OCI-LY3 (cell line): ENCODE measurements at regions not wholly inside any gene's neighbourhood (a gene's known extent, or its start where the extent isn't known, plus 50 kb on each side); places are given as distances from the start of the nearest gene placed in this dataset.

Experiments used
- H2AFZ ChIP-seq: fragments of 200-600, 300-600 bp; shearing (Covaris generic); 2 replicates; pipeline ENCODE4 v1.6.0; 2014; ENCODE audit warnings: antibody characterized with exemption, low read depth, low read length
- H3K27ac ChIP-seq: fragments of 200-600, 300-600 bp; sonication (generic); 2 replicates; pipeline ENCODE4 v1.5.1; 2014; ENCODE audit warnings: mild to moderate bottlenecking, low read length, moderate library complexity, mixed read lengths
- H3K27me3 ChIP-seq: fragments of 200-600, 300-600 bp; sonication (generic); 2 replicates; pipeline ENCODE4 v1.6.1; 2014; ENCODE audit warnings: low read depth, low read length, mixed read lengths
- H3K36me3 ChIP-seq: fragments of 200-600, 300-600 bp; sonication (generic); replicated peaks from 2 replicates; pipeline ENCODE3; 2014; ENCODE audit warnings: low read depth, low read length, mixed read lengths
- H3K4me1 ChIP-seq: fragments of 300-600, 200-600 bp; sonication (generic); 2 replicates; pipeline ENCODE4 v1.6.1; 2014; ENCODE audit warnings: low read length, mixed read lengths
- H3K4me2 ChIP-seq: fragments of 200-600, 300-600 bp; sonication (generic); 2 replicates; pipeline ENCODE4 v1.6.1; 2014; ENCODE audit warnings: low read length, mixed read lengths
- H3K4me3 ChIP-seq: fragments of 300-600, 200-600 bp; sonication (generic); 2 replicates; pipeline ENCODE4 v1.5.1; 2014; ENCODE audit warnings: antibody characterized with exemption, mild to moderate bottlenecking, low read length, moderate library complexity
- H3K79me2 ChIP-seq: fragments of 300-600, 200-600 bp; shearing (Covaris generic); 2 replicates; pipeline ENCODE4 v1.6.1; 2014; ENCODE audit warnings: mild to moderate bottlenecking, low read length, mixed read lengths
- H3K9ac ChIP-seq: fragments of 300-600, 200-600 bp; shearing (Covaris generic); 2 replicates; pipeline ENCODE4 v1.6.0; 2014; ENCODE audit warnings: mild to moderate bottlenecking, low read length, moderate library complexity
- H3K9me3 ChIP-seq: fragments of 200-600, 300-600 bp; shearing (Covaris generic); 2 replicates; pipeline ENCODE4 v1.6.1; 2014; ENCODE audit warnings: low read length, mixed read lengths; ENCODE audit not compliant: insufficient read depth
- H4K20me1 ChIP-seq: fragments of 200-600, 300-600 bp; sonication (generic); 2 replicates; pipeline ENCODE4 v1.6.1; 2016; ENCODE audit warnings: low read length, mixed read lengths; ENCODE audit not compliant: insufficient read depth
- CTCF ChIP-seq: fragments of 200-600, 300-600 bp; sonication (generic); IDR thresholded peaks from 2 replicates; pipeline ENCODE4 v1.5.1; 2014; ENCODE audit warnings: antibody characterized with exemption, low read length, low read depth
- EZH2phosphoT487 ChIP-seq: fragments of 200-600 bp; shearing (Covaris generic); IDR thresholded peaks from 2 replicates; pipeline ENCODE4 v1.6.1; 2018; ENCODE audit warnings: antibody characterized with exemption, mixed run types, low read depth

- H2AFZ ChIP-seq: no peak overlapping the region
Observed at GRCh38 chr2:145861940-145862339, 1342.0 kb upstream of the ZEB2 start.

GRCh38 chr2:145860083-145860482 lies 1340.2 kb upstream of the ZEB2 start:
- no peak overlapping the region for H3K27ac ChIP-seq
- no peaks in the 10 kb centered on the region for H3K27me3 ChIP-seq
- H3K79me2 ChIP-seq: no peaks in the 10 kb centered on the region
- no peak overlapping the region for H3K9ac ChIP-seq
- H3K4me2 ChIP-seq: no peak overlapping the region
- H3K36me3 ChIP-seq: no peaks in the 10 kb centered on the region
- TF ChIP-seq CTCF (no peak), EZH2phosphoT487 (no peak)
- no peak overlapping the region for H3K4me3 ChIP-seq
- H2AFZ ChIP-seq: no peak overlapping the region
- no peaks in the 10 kb centered on the region for H4K20me1 ChIP-seq
- H3K9me3 ChIP-seq: no peaks in the 10 kb centered on the region
- H3K4me1 ChIP-seq: no peaks in the 10 kb centered on the region

More at GRCh38 chr2:145861940-145862339, 1342.0 kb upstream of the ZEB2 start:
- H3K27me3 ChIP-seq: no peaks in the 10 kb centered on the region
- H3K4me1 ChIP-seq: no peaks in the 10 kb centered on the region
- no peaks in the 10 kb centered on the region for H3K79me2 ChIP-seq
- TF ChIP-seq CTCF (no peak), EZH2phosphoT487 (no peak)
- H3K27ac ChIP-seq: no peak overlapping the region
- H3K4me2 ChIP-seq: no peak overlapping the region
- H3K36me3 ChIP-seq: no peaks in the 10 kb centered on the region
- no peaks in the 10 kb centered on the region for H4K20me1 ChIP-seq
- no peaks in the 10 kb centered on the region for H3K9me3 ChIP-seq
- H3K4me3 ChIP-seq: no peak overlapping the region
- no peak overlapping the region for H3K9ac ChIP-seq

GRCh38 chr2:145855142-145855541 lies 1335.2 kb upstream of the ZEB2 start:
- Histone ChIP-seq H3K79me2 (no peaks in the 10 kb centered on the region), H3K4me1 (no peaks in the 10 kb centered on the region), H3K27ac (no peak overlapping the region), H2AFZ (no peak overlapping the region), H3K36me3 (no peaks in the 10 kb centered on the region), H4K20me1 (no peaks in the 10 kb centered on the region), H3K4me2 (no peak overlapping the region), H3K9ac (no peak overlapping the region), H3K4me3 (no peak overlapping the region), H3K9me3 (no peaks in the 10 kb centered on the region), H3K27me3 (no peaks in the 10 kb centered on the region)
- no peak for TF ChIP-seq EZH2phosphoT487
- TF ChIP-seq CTCF: no peak

- Histone ChIP-seq H3K9ac (no peak overlapping the region), H3K4me2 (no peak overlapping the region), H2AFZ (no peak overlapping the region), H4K20me1 (no peaks in the 10 kb centered on the region), H3K79me2 (no peaks in the 10 kb centered on the region), H3K9me3 (no peaks in the 10 kb centered on the region), H3K27ac (no peak overlapping the region), H3K4me3 (no peak overlapping the region), H3K36me3 (no peaks in the 10 kb centered on the region), H3K27me3 (no peaks in the 10 kb centered on the region), H3K4me1 (no peaks in the 10 kb centered on the region)
- TF ChIP-seq CTCF (no peak), EZH2phosphoT487 (no peak)
Observed at GRCh38 chr2:145854039-145854755, 1334.3 kb upstream of the ZEB2 start.
